ENCODE measurements at regions not wholly inside any gene's neighbourhood (a gene's known extent, or its start where the extent isn't known, plus 50 kb on each side); places are given as distances from the start of the nearest gene placed in this dataset.
"Not testable (repeated sequence)": the region's sequence is repeated elsewhere in the genome, so short reads cannot be mapped to it uniquely, and the experiment has no call there.

DNA sequence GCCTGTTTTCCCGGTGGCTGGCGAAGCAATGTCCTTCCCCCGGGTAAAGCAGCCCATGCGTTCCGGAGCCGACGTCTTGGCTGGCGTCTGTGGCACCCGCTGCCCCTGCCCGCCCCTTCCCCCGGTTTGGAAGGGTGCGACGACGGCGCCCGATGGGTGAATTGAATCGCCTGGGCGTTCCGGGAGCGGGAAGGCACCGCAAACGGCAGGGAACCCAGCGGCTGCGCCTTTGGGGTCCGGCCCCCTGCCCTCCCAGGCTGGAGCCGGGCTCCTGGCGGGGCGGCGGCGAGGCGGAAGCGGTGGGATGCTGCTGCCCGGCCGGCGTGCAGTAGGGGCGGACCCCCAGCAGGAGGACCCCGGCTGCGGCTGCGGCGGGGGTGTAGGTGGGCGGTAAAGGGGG lies 123.6 kb upstream of the RHOU start:
- not testable (repeated sequence) for TF ChIP-seq POLR2A (IDR thresholded peaks at IDR 0.05; ENCODE audit: low read depth, low read length); POLR2AphosphoS5 (IDR thresholded peaks at IDR 0.05; ENCODE audit: low read depth, low read length); TAF1 (IDR thresholded peaks at IDR 0.05; ENCODE audit: borderline replicate concordance, low read depth, low read length)

Measured in GM12892 (cell line).